WTC11 (cell line): ENCODE measurements at regions not wholly inside any gene's neighbourhood (a gene's known extent, or its start where the extent isn't known, plus 50 kb on each side); places are given as distances from the start of the nearest gene placed in this dataset.

Source experiments
- ATAC-seq: fragments of 200-7000 bp; cut with Tn5 transposase; 2 replicates; pipeline ENCODE4 v1.10.0; 2021; ENCODE audit warnings: mild to moderate bottlenecking, moderate library complexity
- CTCF ChIA-PET: fragments of 300-600 bp; sonication (Branson Sonifier 250); formaldehyde crosslinking; loops from one replicate; lab custom pipeline; 2021; ENCODE audit warnings: antibody characterized with exemption; lab: Charles Lee
- POLR2A ChIA-PET: fragments of 350-600 bp; sonication (Branson Sonifier 250); formaldehyde crosslinking; loops from one replicate; lab custom pipeline; 2021; ENCODE audit warnings: antibody characterized with exemption; lab: Charles Lee
- DNase-seq: peaks from one replicate; pipeline ENCODE4 v3.0.0; 2021; ENCODE audit warnings: low spot score
- H3K27ac Mint-ChIP-seq: 2 replicates; pipeline ENCODE4 v1.8.0; 2021; ENCODE audit warnings: mixed read lengths
- H3K27me3 Mint-ChIP-seq: 2 replicates; pipeline ENCODE4 v1.8.0; 2021; ENCODE audit warnings: low read depth, mild to moderate bottlenecking, moderate library complexity, mixed read lengths
- H3K36me3 Mint-ChIP-seq: 2 replicates; pipeline ENCODE4 v1.8.0; 2021; ENCODE audit warnings: mixed read lengths
- H3K4me1 Mint-ChIP-seq: 2 replicates; pipeline ENCODE4 v1.8.0; 2022; ENCODE audit warnings: mixed read lengths
- H3K4me3 Mint-ChIP-seq: 2 replicates; pipeline ENCODE4 v1.8.0; 2021; ENCODE audit warnings: mild to moderate bottlenecking, moderate library complexity, mixed read lengths
- H3K9me3 Mint-ChIP-seq: 2 replicates; pipeline ENCODE4 v1.8.0; 2021; ENCODE audit warnings: mixed read lengths
- CREM ChIP-seq: sonication (generic); formaldehyde crosslinking; IDR thresholded peaks from 2 replicates; pipeline ENCODE4 v1.8.1; 2022; ENCODE audit warnings: mild to moderate bottlenecking, missing genetic modification reagents, moderate library complexity
- ETV6 ChIP-seq: sonication (generic); formaldehyde crosslinking; IDR thresholded peaks from 2 replicates; pipeline ENCODE4 v1.8.1; 2022; ENCODE audit warnings: mild to moderate bottlenecking, missing genetic modification reagents
- GTF2I ChIP-seq: fragments of 250-450 bp; sonication (Bioruptor Pico); conservative IDR thresholded peaks from 2 replicates; pipeline ENCODE4 v1.4.0; 2021; ENCODE audit warnings: mild to moderate bottlenecking
- NFE2L1 ChIP-seq: sonication (generic); formaldehyde crosslinking; IDR thresholded peaks from 2 replicates; pipeline ENCODE4 v1.8.1; 2023; ENCODE audit warnings: missing genetic modification reagents
- NFYB ChIP-seq: sonication (generic); formaldehyde crosslinking; conservative IDR thresholded peaks from 2 replicates; pipeline ENCODE4 v1.8.0; 2022; ENCODE audit warnings: low read depth, missing genetic modification reagents
- NR1H2 ChIP-seq: sonication (generic); formaldehyde crosslinking; IDR thresholded peaks from 2 replicates; pipeline ENCODE4 v1.9.0; 2021; ENCODE audit warnings: mild to moderate bottlenecking, moderate library complexity, missing genetic modification reagents
- NR3C1 ChIP-seq: sonication (generic); formaldehyde crosslinking; conservative IDR thresholded peaks from 2 replicates; pipeline ENCODE4 v1.8.1; 2023; ENCODE audit warnings: low read depth, mild to moderate bottlenecking, missing genetic modification reagents
- RORB ChIP-seq: fragments of 250-450 bp; sonication (Bioruptor Pico); IDR thresholded peaks from 2 replicates; pipeline ENCODE4 v1.9.0; 2021; ENCODE audit warnings: mild to moderate bottlenecking
- SP1 ChIP-seq: sonication (generic); formaldehyde crosslinking; conservative IDR thresholded peaks from 2 replicates; pipeline ENCODE4 v1.8.1; 2022; ENCODE audit warnings: missing genetic modification reagents
- TCF7 ChIP-seq: sonication (generic); formaldehyde crosslinking; IDR thresholded peaks from 2 replicates; pipeline ENCODE4 v1.8.0; 2022; ENCODE audit warnings: mild to moderate bottlenecking, low read depth, missing genetic modification reagents, moderate library complexity
- TEAD1 ChIP-seq: sonication (generic); formaldehyde crosslinking; IDR thresholded peaks from 2 replicates; pipeline ENCODE4 v1.8.0; 2022; ENCODE audit warnings: mild to moderate bottlenecking, missing genetic modification reagents
- ZNF219 ChIP-seq: sonication (generic); formaldehyde crosslinking; IDR thresholded peaks from 2 replicates; pipeline ENCODE4 v1.8.0; 2023; ENCODE audit warnings: missing genetic modification reagents, mild to moderate bottlenecking, borderline replicate concordance
- ZNF232 ChIP-seq: sonication (generic); formaldehyde crosslinking; IDR thresholded peaks from 2 replicates; pipeline ENCODE4 v1.8.0; 2022; ENCODE audit warnings: mild to moderate bottlenecking, missing genetic modification reagents
- ZNF416 ChIP-seq: fragments of 250-450 bp; sonication (Bioruptor Pico); IDR thresholded peaks from 2 replicates; pipeline ENCODE4 v1.9.0; 2021; ENCODE audit warnings: mild to moderate bottlenecking, inconsistent platforms
- TF ChIP-seq, protein P1 (sequence below): sonication (generic); formaldehyde crosslinking; IDR thresholded peaks from 2 replicates; pipeline ENCODE4 v1.8.1; 2022; ENCODE audit warnings: low read depth, mild to moderate bottlenecking, moderate library complexity, missing genetic modification reagents, borderline replicate concordance
- TF ChIP-seq, protein P2 (sequence below): sonication (generic); formaldehyde crosslinking; IDR thresholded peaks from 2 replicates; pipeline ENCODE4 v1.8.0; 2022; ENCODE audit warnings: mild to moderate bottlenecking, missing genetic modification reagents
- TF ChIP-seq, protein P3 (sequence below): fragments of 250-450 bp; sonication (Bioruptor Pico); conservative IDR thresholded peaks from 2 replicates; pipeline ENCODE4 v1.9.0; 2021; ENCODE audit warnings: mild to moderate bottlenecking
- TF ChIP-seq, protein P4 (sequence below): sonication (generic); formaldehyde crosslinking; conservative IDR thresholded peaks from 2 replicates; pipeline ENCODE4 v1.8.1; 2023; ENCODE audit warnings: mild to moderate bottlenecking, low read depth, missing genetic modification reagents, moderate library complexity
- TF ChIP-seq, protein P5 (sequence below): fragments of 250-450 bp; sonication (Bioruptor Pico); IDR thresholded peaks from 2 replicates; pipeline ENCODE4 v1.9.0; 2021; ENCODE audit warnings: mild to moderate bottlenecking

DNA sequence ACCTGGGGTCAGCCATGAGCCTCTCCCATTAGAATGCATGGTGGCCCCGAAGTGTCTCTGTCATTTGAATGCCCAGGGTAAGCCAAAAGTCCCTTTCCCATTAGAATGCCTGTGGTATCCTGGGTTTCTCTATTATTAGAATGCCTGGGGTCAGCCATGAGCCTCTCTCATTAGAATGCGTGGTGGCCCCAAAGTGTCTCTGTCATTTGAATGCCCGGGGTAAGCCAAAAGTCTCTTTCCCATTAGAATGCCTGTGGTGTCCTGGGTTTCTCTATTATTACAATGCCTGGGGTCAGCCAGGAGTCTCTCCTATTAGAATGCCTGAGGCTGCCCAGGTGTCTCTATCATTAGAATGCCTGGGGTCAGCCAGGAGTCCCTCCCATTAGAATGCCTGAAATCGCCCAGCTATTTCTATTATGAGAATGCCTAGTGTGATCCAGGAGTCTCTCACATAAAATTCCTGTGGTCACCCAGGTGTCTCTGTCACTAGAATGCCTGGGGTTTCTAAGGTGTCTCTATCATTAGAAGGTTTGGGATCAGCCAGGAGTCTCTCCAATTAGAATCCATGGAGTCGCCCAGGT lies 65.5 kb downstream of the RNF187 start:
- TF ChIP-seq TEAD1 (CRISPR knock-in tag): no peak
- TF ChIP-seq, protein P1, sequence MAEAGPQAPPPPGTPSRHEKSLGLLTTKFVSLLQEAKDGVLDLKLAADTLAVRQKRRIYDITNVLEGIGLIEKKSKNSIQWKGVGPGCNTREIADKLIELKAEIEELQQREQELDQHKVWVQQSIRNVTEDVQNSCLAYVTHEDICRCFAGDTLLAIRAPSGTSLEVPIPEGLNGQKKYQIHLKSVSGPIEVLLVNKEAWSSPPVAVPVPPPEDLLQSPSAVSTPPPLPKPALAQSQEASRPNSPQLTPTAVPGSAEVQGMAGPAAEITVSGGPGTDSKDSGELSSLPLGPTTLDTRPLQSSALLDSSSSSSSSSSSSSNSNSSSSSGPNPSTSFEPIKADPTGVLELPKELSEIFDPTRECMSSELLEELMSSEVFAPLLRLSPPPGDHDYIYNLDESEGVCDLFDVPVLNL (CRISPR knock-in tag): no peak
- TF ChIP-seq, protein P2, sequence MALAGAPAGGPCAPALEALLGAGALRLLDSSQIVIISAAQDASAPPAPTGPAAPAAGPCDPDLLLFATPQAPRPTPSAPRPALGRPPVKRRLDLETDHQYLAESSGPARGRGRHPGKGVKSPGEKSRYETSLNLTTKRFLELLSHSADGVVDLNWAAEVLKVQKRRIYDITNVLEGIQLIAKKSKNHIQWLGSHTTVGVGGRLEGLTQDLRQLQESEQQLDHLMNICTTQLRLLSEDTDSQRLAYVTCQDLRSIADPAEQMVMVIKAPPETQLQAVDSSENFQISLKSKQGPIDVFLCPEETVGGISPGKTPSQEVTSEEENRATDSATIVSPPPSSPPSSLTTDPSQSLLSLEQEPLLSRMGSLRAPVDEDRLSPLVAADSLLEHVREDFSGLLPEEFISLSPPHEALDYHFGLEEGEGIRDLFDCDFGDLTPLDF (CRISPR knock-in tag): no peak
- no peak for TF ChIP-seq ZNF219 (CRISPR knock-in tag)
- TF ChIP-seq, protein P3, sequence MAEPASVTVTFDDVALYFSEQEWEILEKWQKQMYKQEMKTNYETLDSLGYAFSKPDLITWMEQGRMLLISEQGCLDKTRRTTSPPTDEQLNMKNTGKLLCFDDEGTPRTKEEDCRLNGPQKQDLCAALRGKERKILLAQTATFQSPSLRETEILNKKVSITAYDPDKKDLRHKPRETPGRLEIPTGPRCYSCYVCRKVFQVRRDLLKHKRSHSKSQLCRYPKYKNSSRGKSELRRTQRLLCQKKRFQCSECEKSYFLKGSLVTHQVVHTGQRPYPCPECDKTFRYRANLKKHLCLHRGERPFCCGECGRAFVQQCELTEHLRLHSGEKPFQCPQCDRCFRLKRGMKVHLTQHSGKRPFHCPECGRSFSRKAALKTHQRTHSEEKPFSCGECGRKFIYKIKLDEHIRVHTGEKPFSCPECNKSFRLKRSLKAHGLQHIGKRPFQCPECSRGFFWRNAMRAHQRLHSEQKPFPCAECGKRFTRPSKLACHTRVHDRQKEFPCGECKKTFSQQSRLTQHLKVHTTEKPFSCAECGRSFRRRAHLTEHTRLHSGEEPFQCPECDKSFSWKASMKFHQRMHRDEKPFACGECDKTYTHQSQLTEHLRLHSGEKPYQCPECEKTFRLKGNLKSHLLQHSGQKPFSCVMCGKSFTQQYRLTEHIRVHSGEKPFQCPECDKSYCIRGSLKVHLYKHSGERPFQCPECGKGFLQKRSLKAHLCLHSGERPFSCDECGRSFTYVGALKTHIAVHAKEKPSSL (CRISPR knock-in tag): no peak
- no peak for TF ChIP-seq NFE2L1 (CRISPR knock-in tag)
- TF ChIP-seq SP1 (CRISPR knock-in tag): no peak
- TF ChIP-seq, protein P4, sequence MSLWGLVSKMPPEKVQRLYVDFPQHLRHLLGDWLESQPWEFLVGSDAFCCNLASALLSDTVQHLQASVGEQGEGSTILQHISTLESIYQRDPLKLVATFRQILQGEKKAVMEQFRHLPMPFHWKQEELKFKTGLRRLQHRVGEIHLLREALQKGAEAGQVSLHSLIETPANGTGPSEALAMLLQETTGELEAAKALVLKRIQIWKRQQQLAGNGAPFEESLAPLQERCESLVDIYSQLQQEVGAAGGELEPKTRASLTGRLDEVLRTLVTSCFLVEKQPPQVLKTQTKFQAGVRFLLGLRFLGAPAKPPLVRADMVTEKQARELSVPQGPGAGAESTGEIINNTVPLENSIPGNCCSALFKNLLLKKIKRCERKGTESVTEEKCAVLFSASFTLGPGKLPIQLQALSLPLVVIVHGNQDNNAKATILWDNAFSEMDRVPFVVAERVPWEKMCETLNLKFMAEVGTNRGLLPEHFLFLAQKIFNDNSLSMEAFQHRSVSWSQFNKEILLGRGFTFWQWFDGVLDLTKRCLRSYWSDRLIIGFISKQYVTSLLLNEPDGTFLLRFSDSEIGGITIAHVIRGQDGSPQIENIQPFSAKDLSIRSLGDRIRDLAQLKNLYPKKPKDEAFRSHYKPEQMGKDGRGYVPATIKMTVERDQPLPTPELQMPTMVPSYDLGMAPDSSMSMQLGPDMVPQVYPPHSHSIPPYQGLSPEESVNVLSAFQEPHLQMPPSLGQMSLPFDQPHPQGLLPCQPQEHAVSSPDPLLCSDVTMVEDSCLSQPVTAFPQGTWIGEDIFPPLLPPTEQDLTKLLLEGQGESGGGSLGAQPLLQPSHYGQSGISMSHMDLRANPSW (CRISPR knock-in tag): no peak
- no peak for TF ChIP-seq ZNF416 (CRISPR knock-in tag)
- TF ChIP-seq CREM (CRISPR knock-in tag): no peak
- TF ChIP-seq ZNF232 (CRISPR knock-in tag): no peak
- TF ChIP-seq NR1H2: no peak
- no peak for TF ChIP-seq GTF2I (CRISPR knock-in tag)
- no peak for TF ChIP-seq RORB
- no peak for TF ChIP-seq ETV6 (CRISPR knock-in tag)
- TF ChIP-seq NFYB (CRISPR knock-in tag): no peak
- TF ChIP-seq, protein P5, sequence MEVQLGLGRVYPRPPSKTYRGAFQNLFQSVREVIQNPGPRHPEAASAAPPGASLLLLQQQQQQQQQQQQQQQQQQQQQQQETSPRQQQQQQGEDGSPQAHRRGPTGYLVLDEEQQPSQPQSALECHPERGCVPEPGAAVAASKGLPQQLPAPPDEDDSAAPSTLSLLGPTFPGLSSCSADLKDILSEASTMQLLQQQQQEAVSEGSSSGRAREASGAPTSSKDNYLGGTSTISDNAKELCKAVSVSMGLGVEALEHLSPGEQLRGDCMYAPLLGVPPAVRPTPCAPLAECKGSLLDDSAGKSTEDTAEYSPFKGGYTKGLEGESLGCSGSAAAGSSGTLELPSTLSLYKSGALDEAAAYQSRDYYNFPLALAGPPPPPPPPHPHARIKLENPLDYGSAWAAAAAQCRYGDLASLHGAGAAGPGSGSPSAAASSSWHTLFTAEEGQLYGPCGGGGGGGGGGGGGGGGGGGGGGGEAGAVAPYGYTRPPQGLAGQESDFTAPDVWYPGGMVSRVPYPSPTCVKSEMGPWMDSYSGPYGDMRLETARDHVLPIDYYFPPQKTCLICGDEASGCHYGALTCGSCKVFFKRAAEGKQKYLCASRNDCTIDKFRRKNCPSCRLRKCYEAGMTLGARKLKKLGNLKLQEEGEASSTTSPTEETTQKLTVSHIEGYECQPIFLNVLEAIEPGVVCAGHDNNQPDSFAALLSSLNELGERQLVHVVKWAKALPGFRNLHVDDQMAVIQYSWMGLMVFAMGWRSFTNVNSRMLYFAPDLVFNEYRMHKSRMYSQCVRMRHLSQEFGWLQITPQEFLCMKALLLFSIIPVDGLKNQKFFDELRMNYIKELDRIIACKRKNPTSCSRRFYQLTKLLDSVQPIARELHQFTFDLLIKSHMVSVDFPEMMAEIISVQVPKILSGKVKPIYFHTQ (CRISPR knock-in tag): no peak
- TF ChIP-seq TCF7 (CRISPR knock-in tag): no peak
- no peak for TF ChIP-seq NR3C1 (CRISPR knock-in tag)
- DNase-seq: no peak
- Mint-ChIP-seq H3K4me3 (no peak overlapping the region), H3K27me3 (peaks cover 85% of the 10 kb centered on the region), H3K27ac (no peak overlapping the region), H3K4me1 (no peaks in the 10 kb centered on the region), H3K9me3 (peaks cover 11% of the 10 kb centered on the region), H3K36me3 (no peaks in the 10 kb centered on the region)
- ATAC-seq: no peak
- ChIA-PET CTCF (no interaction called here), POLR2A (no interaction called here)
